ENCODE measurements at regions not wholly inside any gene's neighbourhood (a gene's known extent, or its start where the extent isn't known, plus 50 kb on each side); places are given as distances from the start of the nearest gene placed in this dataset.

- TF ChIP-seq ZFX (IDR thresholded peaks at IDR 0.05; ENCODE audit: borderline replicate concordance), result no peak
- no peak for TF ChIP-seq CTCF (IDR thresholded peaks at IDR 0.05)
- H3K27ac ChIP-seq, result no peak overlapping the region
Measured at GRCh38 chr5:58232130-58232529, 227.8 kb downstream of the PLK2 start.

- no peak overlapping the region for H3K27ac ChIP-seq
- no peak for TF ChIP-seq CTCF (IDR thresholded peaks at IDR 0.05)
- no peak for TF ChIP-seq ZFX (IDR thresholded peaks at IDR 0.05; ENCODE audit: borderline replicate concordance)
Measured at GRCh38 chr5:58231041-58231440, 228.8 kb downstream of the PLK2 start.

GRCh38 chr5:58228896-58229295, 231.0 kb downstream of the PLK2 start:
- H3K27ac ChIP-seq, result no peak overlapping the region
- TF ChIP-seq CTCF (IDR thresholded peaks at IDR 0.05) (no peak), ZFX (IDR thresholded peaks at IDR 0.05; ENCODE audit: borderline replicate concordance) (no peak)

GRCh38 chr5:58227858-58228257, 232.0 kb downstream of the PLK2 start:
- no peak for TF ChIP-seq ZFX (IDR thresholded peaks at IDR 0.05; ENCODE audit: borderline replicate concordance)
- no peak for TF ChIP-seq CTCF (IDR thresholded peaks at IDR 0.05)
- H3K27ac ChIP-seq, result no peak overlapping the region

GRCh38 chr5:58224661-58225060, 235.2 kb downstream of the PLK2 start:
- H3K27ac ChIP-seq, result no peak overlapping the region
- TF ChIP-seq ZFX (IDR thresholded peaks at IDR 0.05; ENCODE audit: borderline replicate concordance) (no peak), CTCF (IDR thresholded peaks at IDR 0.05) (no peak)

GRCh38 chr5:58224221-58224620, 235.7 kb downstream of the PLK2 start:
- H3K27ac ChIP-seq, result no peak overlapping the region
- TF ChIP-seq CTCF (IDR thresholded peaks at IDR 0.05), result no peak
- TF ChIP-seq ZFX (IDR thresholded peaks at IDR 0.05; ENCODE audit: borderline replicate concordance), result no peak

GRCh38 chr5:58215364-58215763, 244.5 kb downstream of the PLK2 start:
- no peak for TF ChIP-seq ZFX (IDR thresholded peaks at IDR 0.05; ENCODE audit: borderline replicate concordance)
- TF ChIP-seq CTCF (IDR thresholded peaks at IDR 0.05), result no peak
- no peak overlapping the region for H3K27ac ChIP-seq

Measured in 22Rv1 (cell line).